ENCODE measurements at regions not wholly inside any gene's neighbourhood (a gene's known extent, or its start where the extent isn't known, plus 50 kb on each side); places are given as distances from the start of the nearest gene placed in this dataset.

GRCh38 chr6:14966096-14966905, 279.6 kb upstream of the JARID2 start:
- DNase-seq (ENCODE audit: low read depth in 1 of 2, low spot score in 1 of 2): no peak
- no peak for TF ChIP-seq REST (IDR thresholded peaks at IDR 0.05; ENCODE audit: insufficient replicate concordance, low read depth)
- TF ChIP-seq SPI1 (IDR thresholded peaks at IDR 0.05; ENCODE audit: borderline replicate concordance, low read depth): no peak
- no peak for TF ChIP-seq CTCF (IDR thresholded peaks at IDR 0.05; ENCODE audit: insufficient read depth, low read length)
- H3K4me3 ChIP-seq (replicated peaks; ENCODE audit: insufficient read depth, low read length): no peak overlapping the region
- H3K27me3 ChIP-seq (ENCODE audit: insufficient read depth, poor library complexity, severe bottlenecking): no peaks in the 10 kb centered on the region
- no peak overlapping the region for H3K27ac ChIP-seq (replicated peaks)

- DNase-seq (ENCODE audit: low read depth in 1 of 2, low spot score in 1 of 2): peak in 1 of 2 experiments; percentile 14
Measured at GRCh38 chr6:14966906-14967711, 278.8 kb upstream of the JARID2 start.

More at GRCh38 chr6:14966906-14967711, 278.8 kb upstream of the JARID2 start:
- H3K27ac ChIP-seq (replicated peaks): peak overlapping the region; percentile 24; the same call in 1 of the 2 replicates
- H3K4me3 ChIP-seq (replicated peaks; ENCODE audit: insufficient read depth, low read length): no peak overlapping the region
- H3K27me3 ChIP-seq (ENCODE audit: insufficient read depth, poor library complexity, severe bottlenecking): no peaks in the 10 kb centered on the region
- TF ChIP-seq SPI1 (IDR thresholded peaks at IDR 0.05; ENCODE audit: borderline replicate concordance, low read depth): no peak
- TF ChIP-seq GABPA (IDR thresholded peaks at IDR 0.05; ENCODE audit: low read depth): no peak
- no peak for TF ChIP-seq CTCF (IDR thresholded peaks at IDR 0.05; ENCODE audit: insufficient read depth, low read length)
- TF ChIP-seq REST (IDR thresholded peaks at IDR 0.05; ENCODE audit: insufficient replicate concordance, low read depth): no peak
- TF ChIP-seq POLR2AphosphoS5 (IDR thresholded peaks at IDR 0.05; ENCODE audit: low read depth): no peak

Data from HL-60 (cell line).